ENCODE measurements at regions not wholly inside any gene's neighbourhood (a gene's known extent, or its start where the extent isn't known, plus 50 kb on each side); places are given as distances from the start of the nearest gene placed in this dataset.
A peak's percentile ranks its signal among the peaks of the same experiment; 100 is the strongest.

DNA sequence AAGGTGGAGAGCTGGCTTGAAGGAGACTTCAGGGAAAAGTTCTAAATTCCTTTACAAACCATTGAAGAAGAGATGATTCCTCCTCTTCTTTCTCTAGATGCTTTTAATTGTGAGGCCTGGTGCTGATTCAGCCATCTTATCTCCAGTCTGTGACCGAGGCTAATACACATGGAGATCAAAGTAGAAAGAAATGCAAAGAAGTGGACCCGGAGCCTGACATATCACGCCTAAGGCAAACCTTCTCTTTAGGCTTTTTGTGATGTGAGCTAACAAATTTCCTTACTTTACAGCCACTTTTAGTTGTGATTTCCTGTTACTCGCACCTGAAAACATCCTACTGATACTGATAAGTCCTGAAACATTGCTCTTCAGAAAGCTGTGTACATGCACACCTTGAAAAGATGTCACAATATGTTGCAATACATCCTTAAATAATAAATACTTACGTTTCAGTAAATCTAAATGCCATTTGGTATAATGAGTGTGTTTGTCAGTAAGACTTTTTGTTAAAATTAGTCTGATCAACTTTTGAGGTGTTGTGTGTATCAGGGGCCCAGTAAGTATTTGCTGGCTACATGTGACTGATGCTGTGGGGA lies 192.4 kb downstream of the BAMBI start:
- Mint-ChIP-seq H3K36me3 (no peaks in the 10 kb centered on the region), H3K9me3 (no peaks in the 10 kb centered on the region), H3K27ac (no peak overlapping the region)
- DNase-seq (ENCODE audit: low spot score in 2 of 2) (no peak), ATAC-seq (no peak)

DNA sequence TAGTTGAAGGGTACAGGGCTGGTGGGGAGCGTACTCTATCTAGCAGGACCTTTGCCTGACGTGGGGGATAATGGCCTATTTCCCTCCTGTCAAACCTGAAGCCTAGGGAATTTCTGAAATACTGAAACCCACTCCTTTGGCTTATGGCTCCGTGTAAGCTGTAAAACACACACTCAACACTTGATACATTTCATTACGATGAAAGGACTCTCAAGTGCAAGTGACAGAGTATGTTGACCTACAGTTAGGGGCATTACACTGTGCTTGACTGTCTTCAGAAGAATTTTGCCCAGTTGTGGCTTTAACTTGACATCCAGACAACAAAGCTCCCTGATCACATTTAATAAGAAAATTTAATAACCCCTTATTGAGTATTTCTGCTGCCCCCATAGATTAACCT lies 194.3 kb downstream of the BAMBI start:
- H3K9me3 Mint-ChIP-seq: no peaks in the 10 kb centered on the region
- H3K27ac Mint-ChIP-seq: no peak overlapping the region
- no peak for DNase-seq (ENCODE audit: low spot score in 2 of 2)
- no peak for ATAC-seq
- H3K36me3 Mint-ChIP-seq: no peaks in the 10 kb centered on the region

DNA sequence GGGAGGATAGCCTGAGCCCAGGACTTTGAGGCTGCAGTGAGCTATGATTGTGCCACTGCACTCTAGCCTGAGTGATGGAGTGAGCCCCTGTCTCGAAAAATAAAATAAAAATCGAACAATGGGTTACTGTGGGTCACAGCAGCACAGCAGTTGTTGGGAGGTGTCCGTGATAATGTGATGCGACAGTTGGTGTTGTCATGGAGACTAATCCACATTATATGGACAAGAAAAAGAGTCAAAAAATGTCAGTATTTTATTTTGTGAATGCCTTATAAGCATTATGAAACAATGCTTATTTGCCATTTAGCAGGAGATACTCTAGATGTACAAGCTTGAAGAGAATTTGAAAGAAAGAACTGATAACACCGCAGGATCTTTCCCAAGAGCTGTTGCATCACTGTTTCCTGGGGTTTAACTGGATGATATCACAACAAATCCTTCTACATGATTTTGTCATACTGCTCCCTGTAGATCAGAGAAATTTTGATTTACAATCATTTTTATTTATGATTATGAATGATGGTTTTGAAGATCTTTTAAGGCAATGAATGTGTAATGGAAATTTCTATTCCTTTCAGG lies 195.4 kb downstream of the BAMBI start:
- DNase-seq (ENCODE audit: low spot score in 2 of 2) (no peak), ATAC-seq (no peak)
- no peaks in the 10 kb centered on the region for H3K36me3 Mint-ChIP-seq
- no peaks in the 10 kb centered on the region for H3K9me3 Mint-ChIP-seq
- H3K27ac Mint-ChIP-seq: no peak overlapping the region

DNA sequence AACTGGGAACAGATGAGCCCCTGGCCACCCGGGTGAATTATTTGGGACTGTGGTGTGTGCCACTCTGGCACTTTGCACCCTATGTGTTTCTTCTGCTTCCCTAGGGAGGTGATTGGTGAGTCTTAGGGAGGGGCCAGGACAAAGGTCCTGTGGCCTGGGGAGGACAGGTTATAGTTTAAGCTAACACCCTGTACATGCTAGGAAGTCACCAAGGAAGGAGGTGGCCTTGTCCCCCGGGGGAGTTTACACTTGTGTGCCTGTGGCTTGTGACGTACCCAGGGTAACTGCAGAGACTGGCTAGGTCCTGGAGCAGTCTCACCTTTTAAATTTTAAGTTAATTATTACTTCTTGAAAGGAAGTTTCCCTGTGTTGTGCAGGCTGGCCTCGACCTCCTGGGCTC lies 196.2 kb downstream of the BAMBI start:
- Mint-ChIP-seq H3K36me3 (no peaks in the 10 kb centered on the region), H3K27ac (no peak overlapping the region), H3K9me3 (no peaks in the 10 kb centered on the region)
- ATAC-seq (no peak), DNase-seq (ENCODE audit: low spot score in 2 of 2) (no peak)

DNA sequence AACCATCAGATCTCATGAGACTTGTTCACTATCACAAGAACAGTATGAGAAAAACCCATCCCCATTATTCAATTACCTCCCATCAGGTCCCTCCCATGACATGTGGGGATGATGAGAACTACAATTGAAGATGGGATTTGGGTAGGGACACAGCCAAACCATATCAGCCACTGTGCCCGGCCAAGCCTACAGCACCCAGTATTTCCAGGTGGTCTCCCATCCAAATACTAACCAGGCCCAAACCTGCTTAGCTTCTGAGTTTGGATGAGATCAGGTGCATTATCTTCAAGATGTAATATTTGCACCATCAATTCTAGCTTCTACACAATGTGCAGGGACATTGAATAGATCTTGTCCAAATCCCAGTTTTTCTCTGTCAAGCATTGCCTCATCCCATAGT lies 196.9 kb downstream of the BAMBI start:
- no peak for ATAC-seq
- Mint-ChIP-seq H3K9me3 (no peaks in the 10 kb centered on the region), H3K27ac (no peak overlapping the region)

DNA sequence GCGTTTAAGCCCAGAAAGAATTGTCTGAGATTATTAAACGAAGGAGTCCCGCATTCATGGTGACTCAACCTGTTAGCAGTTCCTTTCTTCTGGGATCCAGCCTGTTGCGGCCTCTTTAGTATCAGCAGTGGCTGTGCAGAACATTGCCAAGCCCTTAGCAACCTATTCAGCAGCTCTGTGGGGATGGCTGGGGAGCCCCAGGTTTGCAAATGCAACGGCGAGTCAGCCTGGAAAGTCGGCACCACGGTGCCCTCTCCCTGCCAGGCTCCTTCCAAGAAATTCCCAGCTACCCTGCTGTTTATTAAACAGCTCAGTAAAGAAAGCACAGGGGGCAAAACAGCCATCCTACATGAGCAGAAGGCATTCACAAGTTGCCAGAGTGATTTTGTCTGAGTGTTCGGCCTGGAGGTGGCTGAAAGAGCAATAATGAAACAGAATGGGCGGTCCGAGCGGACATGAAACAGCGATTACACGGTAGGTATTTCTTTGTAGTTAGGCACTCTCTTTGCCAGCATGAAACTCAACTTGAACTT lies 198.3 kb downstream of the BAMBI start:
- Mint-ChIP-seq H3K9me3 (no peaks in the 10 kb centered on the region), H3K27ac (no peak overlapping the region), H3K36me3 (no peaks in the 10 kb centered on the region)
- DNase-seq (ENCODE audit: low spot score in 2 of 2) (no peak), ATAC-seq (no peak)

More for the DNA sequence above, 196.9 kb downstream of the BAMBI start:
- DNase-seq (ENCODE audit: low spot score in 2 of 2): no peak
- no peaks in the 10 kb centered on the region for H3K36me3 Mint-ChIP-seq

DNA sequence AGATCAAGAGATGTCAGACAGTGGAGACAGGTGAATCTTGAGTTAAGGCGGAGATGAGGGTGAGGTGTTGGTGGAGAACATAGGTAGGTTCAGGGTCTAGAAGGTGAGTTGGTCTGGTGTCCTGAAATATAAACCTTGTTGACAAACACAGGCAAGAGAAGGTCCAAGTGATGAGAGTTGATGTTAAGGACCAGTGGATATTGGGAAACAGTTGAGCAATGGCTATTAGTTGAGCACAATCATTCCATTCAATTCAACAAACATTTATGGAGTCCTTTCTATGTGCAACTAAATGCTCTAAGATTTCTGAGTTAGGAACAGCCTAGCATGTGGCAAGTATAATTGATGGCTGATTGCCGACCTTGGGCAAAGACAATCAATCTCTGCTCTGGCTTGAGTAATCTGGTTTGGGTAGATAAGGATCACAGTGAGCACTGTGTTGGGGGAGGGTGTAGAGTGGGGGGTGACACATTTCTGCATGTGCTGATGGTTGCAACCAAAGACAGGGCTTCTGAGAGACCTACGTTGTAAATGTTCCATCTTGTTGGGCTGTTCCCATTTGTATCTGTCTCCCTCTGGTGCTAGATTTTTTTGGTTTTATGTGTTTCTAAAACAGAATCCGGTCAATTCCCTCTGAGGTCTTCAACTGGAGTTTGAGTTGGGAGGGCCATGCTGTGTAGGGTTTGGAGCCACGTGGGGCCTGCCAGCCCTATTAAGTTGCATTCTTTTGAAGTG lies 201.1 kb downstream of the BAMBI start:
- Mint-ChIP-seq H3K36me3 (no peaks in the 10 kb centered on the region), H3K9me3 (no peaks in the 10 kb centered on the region), H3K27ac (no peak overlapping the region)
- DNase-seq (ENCODE audit: low spot score in 2 of 2): no peak
- no peak for ATAC-seq

DNA sequence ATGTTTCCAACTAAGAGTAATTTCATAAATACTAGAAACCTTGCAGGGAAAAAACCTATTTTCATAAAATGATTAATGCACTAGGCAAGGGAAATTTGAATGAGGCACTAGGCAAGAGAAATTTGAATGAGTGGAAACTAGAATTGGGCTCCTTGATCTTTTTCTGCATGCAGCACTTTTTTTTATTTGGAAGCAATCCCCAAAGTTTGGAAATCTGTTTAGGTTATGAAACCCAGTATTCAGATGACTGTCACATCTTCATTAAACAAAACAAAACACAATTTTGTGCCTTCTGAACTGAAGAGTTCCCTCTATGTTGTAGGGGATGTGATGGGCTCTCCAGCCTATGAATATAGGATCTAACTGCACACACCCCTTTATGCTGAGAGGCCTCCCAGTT lies 201.9 kb downstream of the BAMBI start:
- no peaks in the 10 kb centered on the region for H3K36me3 Mint-ChIP-seq
- ATAC-seq (no peak), DNase-seq (ENCODE audit: low spot score in 2 of 2) (no peak)
- no peak overlapping the region for H3K27ac Mint-ChIP-seq
- no peaks in the 10 kb centered on the region for H3K9me3 Mint-ChIP-seq

DNA sequence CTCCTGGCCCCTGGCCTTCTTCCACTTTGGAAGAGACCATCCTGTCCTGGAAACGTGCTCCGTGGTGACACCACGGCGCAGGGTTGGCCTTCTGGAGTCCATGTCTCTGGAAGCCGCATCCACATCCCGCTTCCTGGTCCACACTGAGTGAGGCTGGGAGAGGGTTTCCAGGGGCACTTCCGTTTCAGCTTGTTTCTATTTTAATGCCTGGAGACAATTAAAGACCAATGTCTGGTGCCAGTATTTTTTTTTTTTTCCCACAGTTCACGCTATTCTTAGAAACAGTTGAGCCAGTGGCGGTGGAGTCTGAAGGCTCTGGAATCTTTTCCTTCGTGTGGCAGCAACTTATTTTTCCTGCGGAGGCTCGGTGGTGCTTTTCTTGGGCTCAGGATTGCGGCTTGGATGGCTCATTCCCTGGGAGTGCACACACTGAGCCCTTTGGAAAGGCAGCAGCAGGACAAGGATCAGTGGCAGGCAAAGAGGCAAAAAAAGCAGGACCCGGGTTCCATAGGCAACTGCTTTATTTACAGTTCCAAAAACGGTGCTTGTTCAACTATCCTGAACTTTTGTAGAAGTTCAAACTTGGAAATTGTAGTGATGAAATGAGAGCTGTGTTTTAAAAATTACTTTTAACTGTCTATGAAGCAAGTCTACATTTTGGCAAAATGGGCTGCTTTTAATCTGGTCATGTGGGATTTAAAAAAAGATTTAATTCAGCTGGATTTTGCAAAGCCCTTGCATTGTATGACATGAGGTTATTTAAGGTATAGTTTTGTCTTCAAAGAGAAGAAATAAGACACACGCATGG lies 202.8 kb downstream of the BAMBI start:
- no peak for ATAC-seq
- no peaks in the 10 kb centered on the region for H3K36me3 Mint-ChIP-seq
- no peak overlapping the region for H3K27ac Mint-ChIP-seq
- DNase-seq (ENCODE audit: low spot score in 2 of 2): no peak
- no peaks in the 10 kb centered on the region for H3K9me3 Mint-ChIP-seq

DNA sequence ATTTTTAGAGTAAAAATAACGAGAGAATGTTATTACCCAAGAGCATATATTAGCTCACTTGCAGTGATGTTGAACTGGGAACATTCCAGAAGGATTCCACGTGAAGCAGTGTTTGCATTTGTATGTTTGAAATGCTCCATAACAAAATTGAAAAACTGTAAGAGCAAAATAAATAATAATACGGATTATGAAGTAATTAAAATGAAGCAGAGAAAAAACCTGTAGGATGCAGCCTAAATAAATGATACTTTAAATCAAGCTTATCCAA lies 203.3 kb downstream of the BAMBI start:
- Mint-ChIP-seq H3K9me3 (no peaks in the 10 kb centered on the region), H3K27ac (no peak overlapping the region), H3K36me3 (no peaks in the 10 kb centered on the region)
- ATAC-seq: no peak
- DNase-seq (ENCODE audit: low spot score in 2 of 2): no peak

DNA sequence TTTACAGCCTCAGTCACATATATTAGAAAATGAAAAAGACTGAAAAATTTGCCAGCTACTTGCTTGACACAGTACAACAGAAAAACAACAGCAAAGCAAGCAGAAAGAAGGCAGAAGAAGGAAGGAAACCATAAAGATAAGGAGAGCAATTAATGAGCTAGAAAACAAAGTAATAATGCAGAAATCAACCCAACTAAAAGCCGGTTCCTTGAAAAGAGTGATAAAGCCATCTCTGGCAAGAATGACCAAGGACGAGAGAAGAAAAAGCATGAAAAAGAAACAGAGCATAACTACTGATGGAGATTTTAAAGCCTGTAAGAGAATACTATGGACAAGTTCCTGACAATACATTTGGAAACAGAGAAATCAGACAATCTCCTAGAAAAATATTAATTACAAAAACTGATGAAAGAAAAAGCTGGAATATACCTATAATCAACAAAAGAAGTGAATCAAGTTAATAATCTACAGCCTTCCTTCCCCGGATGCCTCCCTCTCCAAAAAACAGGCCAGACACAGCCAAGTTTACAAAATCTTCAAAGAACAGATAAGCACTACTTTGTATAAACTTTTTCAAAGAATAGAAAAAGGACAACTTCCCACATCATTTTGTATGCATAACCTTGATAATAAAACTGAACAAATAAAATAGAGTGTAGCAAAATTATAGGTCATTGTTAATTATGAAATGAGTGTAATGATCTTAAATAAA lies 204.0 kb downstream of the BAMBI start:
- Mint-ChIP-seq H3K36me3 (no peaks in the 10 kb centered on the region), H3K27ac (no peak overlapping the region), H3K9me3 (no peaks in the 10 kb centered on the region)
- ATAC-seq (no peak), DNase-seq (ENCODE audit: low spot score in 2 of 2) (no peak)

DNA sequence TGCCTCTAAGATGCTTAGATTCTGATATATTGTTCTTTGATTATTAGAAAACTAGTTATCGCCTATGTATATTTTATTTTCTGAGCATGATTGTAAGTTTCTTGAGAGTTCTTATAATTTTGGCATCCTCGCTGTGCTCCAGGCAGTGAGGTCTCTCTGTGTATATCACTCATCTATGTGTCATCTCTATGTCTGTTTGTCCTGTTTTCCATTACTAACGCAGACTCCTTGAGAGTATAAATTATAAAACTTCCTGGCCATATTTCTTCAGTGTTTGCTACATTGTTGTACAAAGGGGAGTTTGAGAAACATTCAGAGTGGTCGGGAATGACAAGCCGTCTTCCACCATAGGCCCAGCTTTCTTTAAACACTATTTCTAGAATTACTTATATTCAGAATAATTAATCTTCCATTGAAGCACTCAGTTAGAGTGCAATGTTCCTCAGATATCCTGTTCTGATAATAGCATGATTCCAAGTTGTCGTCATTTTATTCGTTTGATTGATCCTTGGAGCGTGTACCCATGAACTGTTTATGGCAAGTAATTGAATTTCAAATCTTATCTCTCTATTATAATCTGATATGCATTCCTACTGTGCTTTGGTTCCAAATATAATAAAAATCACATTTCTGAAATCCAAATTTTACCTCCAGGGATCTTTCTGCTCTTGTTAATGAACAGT lies 206.6 kb downstream of the BAMBI start:
- DNase-seq (ENCODE audit: low spot score in 2 of 2) (no peak), ATAC-seq (no peak)
- Mint-ChIP-seq H3K9me3 (no peaks in the 10 kb centered on the region), H3K27ac (no peak overlapping the region), H3K36me3 (no peaks in the 10 kb centered on the region)

DNA sequence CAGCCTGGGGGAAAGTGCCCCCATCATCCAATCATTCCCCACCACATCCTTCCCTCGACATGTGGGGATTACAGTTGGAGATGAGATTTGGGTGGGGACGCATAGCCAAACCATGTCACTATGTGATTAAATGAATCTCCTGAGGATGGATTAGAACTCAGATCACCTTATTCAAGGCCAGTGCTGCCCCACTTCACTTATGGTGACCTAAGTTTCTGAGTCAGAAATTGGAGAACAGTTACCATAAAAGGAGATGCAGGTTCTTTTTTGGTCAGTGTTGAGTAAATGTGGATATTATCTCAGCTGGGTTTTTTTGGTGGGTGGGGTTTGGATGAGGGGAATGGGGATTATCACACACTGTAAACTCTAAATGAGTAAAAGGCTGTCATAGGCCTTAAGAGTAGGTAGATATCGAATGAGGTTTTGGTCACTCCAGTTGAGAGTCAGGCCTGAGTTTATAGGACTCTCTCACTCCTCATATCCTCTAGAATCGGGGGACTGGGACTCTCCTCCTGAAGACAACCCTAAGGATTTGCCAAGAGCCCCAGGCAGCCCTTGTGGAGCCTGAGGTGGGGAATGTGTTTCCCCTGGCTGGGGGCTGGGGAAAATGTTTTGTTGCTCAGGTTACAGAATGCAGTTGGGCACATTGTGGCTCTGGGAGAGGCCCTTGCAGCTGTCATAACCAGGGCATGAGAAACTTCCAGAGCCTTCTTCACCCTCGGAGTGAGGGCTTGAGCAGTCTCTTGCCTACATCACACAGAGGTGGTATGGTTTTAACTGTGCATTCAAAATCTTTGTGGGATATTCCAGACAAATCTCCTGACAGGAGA lies 213.0 kb downstream of the BAMBI start:
- peak; percentile 22 to 48 for ATAC-seq
- H3K27ac Mint-ChIP-seq: no peak overlapping the region
- H3K36me3 Mint-ChIP-seq: no peaks in the 10 kb centered on the region
- H3K9me3 Mint-ChIP-seq: no peaks in the 10 kb centered on the region
- DNase-seq (ENCODE audit: low spot score in 2 of 2): no peak

DNA sequence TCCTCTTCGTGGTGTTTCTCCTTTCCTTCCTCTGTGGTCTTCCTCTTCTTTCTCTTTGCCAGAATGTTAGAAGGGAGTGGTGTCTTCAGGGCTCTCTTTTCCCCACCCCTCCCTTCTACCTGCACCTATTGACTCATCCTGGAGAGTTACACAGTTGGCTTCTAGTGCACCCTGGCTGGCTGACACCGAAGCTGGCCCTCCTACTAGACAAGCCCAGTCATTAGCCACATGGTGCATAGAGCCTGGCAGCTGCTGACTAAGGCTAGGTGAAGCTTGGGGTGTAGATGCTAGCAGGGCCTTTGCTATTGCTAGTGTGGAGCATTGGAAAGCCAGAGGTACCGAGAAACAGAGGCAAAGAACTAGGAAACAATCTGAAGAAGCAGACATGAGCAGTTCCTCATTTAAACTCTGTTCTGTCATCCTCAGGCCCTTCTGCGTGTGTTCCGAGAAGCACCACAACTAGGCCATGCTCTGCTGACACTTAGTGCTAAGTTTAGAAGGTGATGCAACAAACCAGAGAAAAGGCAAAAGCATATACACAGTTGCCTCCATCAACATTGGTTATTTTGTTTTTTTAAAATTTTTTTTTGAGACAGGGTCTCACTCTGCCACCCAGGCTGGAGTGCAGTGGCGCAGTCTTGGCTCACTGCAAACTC lies 213.9 kb downstream of the BAMBI start:
- ATAC-seq (no peak), DNase-seq (ENCODE audit: low spot score in 2 of 2) (no peak)
- H3K36me3 Mint-ChIP-seq: no peaks in the 10 kb centered on the region
- H3K27ac Mint-ChIP-seq: no peak overlapping the region
- no peaks in the 10 kb centered on the region for H3K9me3 Mint-ChIP-seq

DNA sequence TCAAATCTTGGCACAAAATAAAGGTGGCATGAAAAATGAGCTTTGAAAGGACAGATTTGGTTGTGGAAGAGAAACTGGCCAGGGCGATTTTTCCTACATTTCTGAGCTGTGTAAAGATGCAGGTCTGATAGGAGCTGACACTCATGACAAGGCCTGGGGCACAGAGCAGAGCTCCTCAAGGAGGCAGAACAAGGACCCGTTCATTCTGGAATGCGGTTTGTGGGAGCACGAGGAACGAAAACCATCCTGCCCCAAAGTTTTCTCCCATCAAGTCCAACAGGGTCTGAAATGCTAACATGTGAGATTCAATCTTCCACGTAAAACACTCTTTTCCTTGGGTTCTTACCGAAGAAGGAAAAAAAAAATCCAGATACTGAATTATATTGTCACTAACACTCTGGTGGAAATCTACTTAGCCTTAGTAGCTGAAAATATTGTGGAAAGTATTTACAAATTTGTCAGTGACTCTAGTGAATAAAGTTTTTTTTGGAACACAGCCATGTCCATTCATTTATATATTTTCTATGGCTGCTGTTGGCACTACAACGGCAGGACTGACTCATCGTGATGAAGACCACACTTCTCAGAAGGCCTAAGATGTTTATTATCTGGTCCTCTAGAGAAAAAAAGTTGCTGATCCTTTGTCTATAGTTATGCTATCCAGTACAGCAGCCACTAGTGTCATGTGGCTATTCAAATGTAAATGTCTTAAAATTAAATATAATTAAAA lies 215.7 kb downstream of the BAMBI start:
- Mint-ChIP-seq H3K36me3 (no peaks in the 10 kb centered on the region), H3K9me3 (no peaks in the 10 kb centered on the region), H3K27ac (no peak overlapping the region)
- DNase-seq (ENCODE audit: low spot score in 2 of 2) (no peak), ATAC-seq (no peak)

All from activated naive CD4-positive, alpha-beta T cell treated with anti-CD3 and anti-CD28 coated beads, Interleukin-2, amount 50 U/mL, for 72 hours (primary cell).